K562 (cell line): ENCODE measurements at regions not wholly inside any gene's neighbourhood (a gene's known extent, or its start where the extent isn't known, plus 50 kb on each side); places are given as distances from the start of the nearest gene placed in this dataset.

Experiments
- BRCA1 ChIP-seq, 2 experiments: fragments of 450-650 bp in 1 of 2; sonication (generic) in 1 of 2; formaldehyde crosslinking in 1 of 2; IDR thresholded peaks; 2 replicates each; pipeline versions ENCODE4 v1.5.0 to v1.6.1; 2017 to 2020; ENCODE audit warnings: mild to moderate bottlenecking in 1 of 2, missing genetic modification reagents in 1 of 2
- EP300 ChIP-seq: IDR thresholded peaks from 2 replicates; pipeline ENCODE4 v1.6.1; 2012; ENCODE audit warnings: low read length, improper control_type of control experiment
- EZH2 ChIP-seq: IDR thresholded peaks from 2 replicates; pipeline ENCODE4 v1.6.1; 2012; ENCODE audit warnings: low read depth, mild to moderate bottlenecking, inconsistent platforms, low read length, borderline replicate concordance
- HCFC1 ChIP-seq: IDR thresholded peaks from 2 replicates; pipeline ENCODE4 v1.6.1; 2012; ENCODE audit warnings: low read depth, low read length, improper control_type of control experiment
- PHB2 ChIP-seq: fragments of 450-650 bp; IDR thresholded peaks from 2 replicates; pipeline ENCODE4 v1.6.1; 2017; ENCODE audit warnings: low read depth
- SMC3 ChIP-seq: conservative IDR thresholded peaks from 2 replicates; pipeline ENCODE4 v1.6.1; 2011; ENCODE audit warnings: low read depth, low read length, improper control_type of control experiment; ENCODE audit not compliant: insufficient read depth
- TEAD4 ChIP-seq, 2 experiments: sonication (generic) in 1 of 2; formaldehyde crosslinking in 1 of 2; IDR thresholded peaks; 2 replicates each; pipeline versions ENCODE4 v1.6.1 to v1.8.0; 2012 to 2022; ENCODE audit warnings: borderline replicate concordance in 1 of 2, inconsistent platforms in 1 of 2, low read length in 1 of 2, mild to moderate bottlenecking in 1 of 2, missing genetic modification reagents in 1 of 2
- ZKSCAN8 ChIP-seq: fragments of 200-800 bp; sonication (Bioruptor generic); IDR thresholded peaks from 2 replicates; pipeline ENCODE4 v1.6.1; 2016; ENCODE audit warnings: missing genetic modification characterization, missing compliant biosample characterization
- ZNF324 ChIP-seq: fragments of 250-450 bp; sonication (Bioruptor Pico); IDR thresholded peaks from 2 replicates; pipeline ENCODE4 v1.4.0; 2020; ENCODE audit warnings: mild to moderate bottlenecking
- TF ChIP-seq, protein P1 (sequence below): fragments of 200-800 bp; sonication (Bioruptor generic); IDR thresholded peaks from 2 replicates; pipeline ENCODE4 v1.6.1; 2017; ENCODE audit warnings: missing genetic modification characterization, missing compliant biosample characterization

DNA sequence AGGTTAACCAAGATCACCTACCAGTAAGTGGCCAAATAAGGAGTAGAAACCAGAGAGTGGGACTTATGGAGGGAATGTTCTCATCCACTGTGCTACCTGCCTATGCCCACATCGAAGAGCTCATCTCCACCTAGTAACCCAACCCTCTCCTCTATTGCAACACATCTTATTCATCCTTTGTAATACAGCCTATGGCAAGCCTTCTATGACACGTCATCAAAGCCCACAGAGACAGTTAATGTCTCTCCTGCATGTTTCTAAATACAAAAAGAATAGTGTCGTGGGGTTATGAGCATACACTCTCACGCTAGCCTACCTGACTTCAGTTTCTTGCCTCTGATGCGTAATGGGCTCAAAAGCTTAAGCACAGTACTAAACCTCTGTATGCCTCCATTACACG, 1158.1 kb upstream of the TENM4 start:
- TF ChIP-seq, protein P1, sequence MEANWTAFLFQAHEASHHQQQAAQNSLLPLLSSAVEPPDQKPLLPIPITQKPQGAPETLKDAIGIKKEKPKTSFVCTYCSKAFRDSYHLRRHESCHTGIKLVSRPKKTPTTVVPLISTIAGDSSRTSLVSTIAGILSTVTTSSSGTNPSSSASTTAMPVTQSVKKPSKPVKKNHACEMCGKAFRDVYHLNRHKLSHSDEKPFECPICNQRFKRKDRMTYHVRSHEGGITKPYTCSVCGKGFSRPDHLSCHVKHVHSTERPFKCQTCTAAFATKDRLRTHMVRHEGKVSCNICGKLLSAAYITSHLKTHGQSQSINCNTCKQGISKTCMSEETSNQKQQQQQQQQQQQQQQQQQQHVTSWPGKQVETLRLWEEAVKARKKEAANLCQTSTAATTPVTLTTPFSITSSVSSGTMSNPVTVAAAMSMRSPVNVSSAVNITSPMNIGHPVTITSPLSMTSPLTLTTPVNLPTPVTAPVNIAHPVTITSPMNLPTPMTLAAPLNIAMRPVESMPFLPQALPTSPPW (CRISPR knock-in tag), result no peak
- TF ChIP-seq SMC3 (no peak), EP300 (no peak), TEAD4 (IDR thresholded peaks at IDR 0.05; ENCODE audit: low read length) (no peak), TEAD4 (CRISPR knock-in tag; IDR thresholded peaks at IDR 0.05; ENCODE audit: borderline replicate concordance) (no peak), PHB2 (no peak), ZNF324 (CRISPR knock-in tag) (no peak), EZH2 (no peak), BRCA1 (IDR thresholded peaks at IDR 0.05) (no peak), BRCA1 (CRISPR knock-in tag; IDR thresholded peaks at IDR 0.05) (no peak), ZKSCAN8 (no peak), HCFC1 (no peak)
